HEK293 (cell line): ENCODE measurements at regions not wholly inside any gene's neighbourhood (a gene's known extent, or its start where the extent isn't known, plus 50 kb on each side); places are given as distances from the start of the nearest gene placed in this dataset.

ENCODE experiments used
- CTCF ChIP-seq: fragments of 450-650 bp; formaldehyde crosslinking; IDR thresholded peaks from 2 replicates; pipeline ENCODE4 v1.5.1; 2016; ENCODE audit warnings: missing biosample characterization, missing genetic modification characterization
- KLF1 ChIP-seq: fragments of 450-650 bp; formaldehyde crosslinking; IDR thresholded peaks from 2 replicates; pipeline ENCODE4 v1.5.1; 2016; ENCODE audit warnings: missing biosample characterization, missing genetic modification characterization
- KLF9 ChIP-seq: fragments of 450-650 bp; formaldehyde crosslinking; IDR thresholded peaks from 2 replicates; pipeline ENCODE4 v1.5.1; 2016; ENCODE audit warnings: missing biosample characterization, missing genetic modification characterization, low read depth
- ZNF114 ChIP-seq: fragments of 450-650 bp; formaldehyde crosslinking; IDR thresholded peaks from 2 replicates; pipeline ENCODE4 v1.5.0; 2017; ENCODE audit warnings: missing biosample characterization, missing genetic modification characterization
- ZNF121 ChIP-seq: fragments of 450-650 bp; formaldehyde crosslinking; IDR thresholded peaks from 2 replicates; pipeline ENCODE4 v1.5.1; 2016; ENCODE audit warnings: missing biosample characterization, missing genetic modification characterization
- TF ChIP-seq, protein P1 (sequence below): fragments of 450-650 bp; formaldehyde crosslinking; IDR thresholded peaks from 2 replicates; pipeline ENCODE4 v1.5.1; 2016; ENCODE audit warnings: missing biosample characterization, missing genetic modification characterization
- TF ChIP-seq, protein P2 (sequence below): fragments of 450-650 bp; formaldehyde crosslinking; IDR thresholded peaks from 2 replicates; pipeline ENCODE4 v1.5.1; 2016; ENCODE audit warnings: missing biosample characterization, missing genetic modification characterization

GRCh38 chr12:90897986-90898385 lies 57.0 kb downstream of the CCER1 start:
- no peak for TF ChIP-seq CTCF (tag by site-specific recombination)
- TF ChIP-seq, protein P1, sequence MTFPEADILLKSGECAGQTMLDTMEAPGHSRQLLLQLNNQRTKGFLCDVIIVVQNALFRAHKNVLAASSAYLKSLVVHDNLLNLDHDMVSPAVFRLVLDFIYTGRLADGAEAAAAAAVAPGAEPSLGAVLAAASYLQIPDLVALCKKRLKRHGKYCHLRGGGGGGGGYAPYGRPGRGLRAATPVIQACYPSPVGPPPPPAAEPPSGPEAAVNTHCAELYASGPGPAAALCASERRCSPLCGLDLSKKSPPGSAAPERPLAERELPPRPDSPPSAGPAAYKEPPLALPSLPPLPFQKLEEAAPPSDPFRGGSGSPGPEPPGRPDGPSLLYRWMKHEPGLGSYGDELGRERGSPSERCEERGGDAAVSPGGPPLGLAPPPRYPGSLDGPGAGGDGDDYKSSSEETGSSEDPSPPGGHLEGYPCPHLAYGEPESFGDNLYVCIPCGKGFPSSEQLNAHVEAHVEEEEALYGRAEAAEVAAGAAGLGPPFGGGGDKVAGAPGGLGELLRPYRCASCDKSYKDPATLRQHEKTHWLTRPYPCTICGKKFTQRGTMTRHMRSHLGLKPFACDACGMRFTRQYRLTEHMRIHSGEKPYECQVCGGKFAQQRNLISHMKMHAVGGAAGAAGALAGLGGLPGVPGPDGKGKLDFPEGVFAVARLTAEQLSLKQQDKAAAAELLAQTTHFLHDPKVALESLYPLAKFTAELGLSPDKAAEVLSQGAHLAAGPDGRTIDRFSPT (tag by site-specific recombination) = no peak
- TF ChIP-seq ZNF114 = no peak
- no peak for TF ChIP-seq KLF1
- TF ChIP-seq KLF9 (tag by site-specific recombination) = no peak
- no peak for TF ChIP-seq ZNF121 (tag by site-specific recombination)
- TF ChIP-seq, protein P2, sequence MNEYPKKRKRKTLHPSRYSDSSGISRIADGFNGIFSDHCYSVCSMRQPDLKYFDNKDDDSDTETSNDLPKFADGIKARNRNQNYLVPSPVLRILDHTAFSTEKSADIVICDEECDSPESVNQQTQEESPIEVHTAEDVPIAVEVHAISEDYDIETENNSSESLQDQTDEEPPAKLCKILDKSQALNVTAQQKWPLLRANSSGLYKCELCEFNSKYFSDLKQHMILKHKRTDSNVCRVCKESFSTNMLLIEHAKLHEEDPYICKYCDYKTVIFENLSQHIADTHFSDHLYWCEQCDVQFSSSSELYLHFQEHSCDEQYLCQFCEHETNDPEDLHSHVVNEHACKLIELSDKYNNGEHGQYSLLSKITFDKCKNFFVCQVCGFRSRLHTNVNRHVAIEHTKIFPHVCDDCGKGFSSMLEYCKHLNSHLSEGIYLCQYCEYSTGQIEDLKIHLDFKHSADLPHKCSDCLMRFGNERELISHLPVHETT (tag by site-specific recombination) = no peak
